Stimulated activated naive CD4-positive, alpha-beta T cell treated with Interleukin-2 at 50 U/mL for 16 hours (primary cell): ENCODE measurements at regions not wholly inside any gene's neighbourhood (a gene's known extent, or its start where the extent isn't known, plus 50 kb on each side); places are given as distances from the start of the nearest gene placed in this dataset.
"Not testable (repeated sequence)": the region's sequence is repeated elsewhere in the genome, so short reads cannot be mapped to it uniquely, and the experiment has no call there.

Source experiments
- DNase-seq: peaks from one replicate; lab custom pipeline; 2025; lab: John Stamatoyannopoulos, UW

- no peak for DNase-seq
Measured at GRCh38 chr21:41567901-41568510, 60.0 kb upstream of the TMPRSS2 start.

GRCh38 chr21:41567237-41567636, 59.3 kb upstream of the TMPRSS2 start:
- not testable (repeated sequence) for DNase-seq

- DNase-seq: no peak
Measured at GRCh38 chr21:41566500-41567014, 58.6 kb upstream of the TMPRSS2 start.

- no peak for DNase-seq
Measured at GRCh38 chr21:41565550-41565949, 57.6 kb upstream of the TMPRSS2 start.

GRCh38 chr21:41564871-41565274, 56.9 kb upstream of the TMPRSS2 start:
- no peak for DNase-seq

GRCh38 chr21:41562101-41563000, 54.4 kb upstream of the TMPRSS2 start:
- no peak for DNase-seq

- DNase-seq: no peak
Measured at GRCh38 chr21:41561701-41562100, 53.7 kb upstream of the TMPRSS2 start.

- no peak for DNase-seq
Measured at GRCh38 chr21:41560661-41561158, 52.8 kb upstream of the TMPRSS2 start.

- DNase-seq: no peak
Measured at GRCh38 chr21:41559658-41560631, 52.0 kb upstream of the TMPRSS2 start.

GRCh38 chr21:41558842-41559241, 50.9 kb upstream of the TMPRSS2 start:
- no peak for DNase-seq

GRCh38 chr21:41557884-41558283, 49.9 kb upstream of the TMPRSS2 start:
- no peak for DNase-seq
